GM03348 (cell line): ENCODE measurements at regions not wholly inside any gene's neighbourhood (a gene's known extent, or its start where the extent isn't known, plus 50 kb on each side); places are given as distances from the start of the nearest gene placed in this dataset.

ENCODE experiments used
- DNase-seq: peaks from one replicate; pipeline ENCODE4 v3.0.0; 2012; ENCODE audit warnings: low spot score

DNA sequence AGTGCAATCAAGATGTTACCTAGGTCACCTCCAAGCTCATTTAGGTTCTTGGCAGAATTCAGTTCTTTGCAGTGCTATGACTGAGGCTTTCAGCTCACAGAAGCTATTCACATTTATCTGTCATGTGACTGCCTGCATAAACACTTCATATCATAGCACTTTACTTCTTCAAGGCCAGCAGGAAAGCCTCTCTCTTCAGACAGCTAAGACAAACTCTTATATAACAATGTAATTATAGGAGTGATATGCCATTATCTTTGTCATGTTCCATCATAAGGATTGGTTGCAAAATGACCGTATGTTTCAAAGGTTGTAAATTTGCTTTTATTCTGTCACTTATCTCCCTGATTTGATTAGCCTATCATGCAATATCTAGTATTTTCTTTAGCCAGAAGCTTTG, 78.8 kb upstream of the TMEM196 start:
- no peak for DNase-seq

DNA sequence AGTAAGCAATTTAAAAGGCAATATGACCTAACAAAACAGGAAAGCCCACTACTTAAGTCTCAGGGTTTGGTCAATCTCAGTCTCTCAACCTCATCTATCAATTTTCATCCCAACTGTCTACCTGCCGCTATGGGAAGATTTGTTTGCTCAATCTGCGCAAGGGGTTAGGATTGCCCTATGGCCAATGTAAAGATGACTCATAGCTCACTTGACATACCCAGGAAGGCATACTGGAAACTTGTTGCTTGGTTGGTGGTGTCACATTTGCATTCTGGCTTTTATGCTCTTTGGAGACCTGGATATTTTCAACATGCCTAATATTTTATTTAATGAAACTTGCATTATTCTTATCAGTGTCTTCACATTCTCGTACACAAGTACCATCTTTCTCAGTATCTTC, 78.1 kb upstream of the TMEM196 start:
- DNase-seq: no peak

DNA sequence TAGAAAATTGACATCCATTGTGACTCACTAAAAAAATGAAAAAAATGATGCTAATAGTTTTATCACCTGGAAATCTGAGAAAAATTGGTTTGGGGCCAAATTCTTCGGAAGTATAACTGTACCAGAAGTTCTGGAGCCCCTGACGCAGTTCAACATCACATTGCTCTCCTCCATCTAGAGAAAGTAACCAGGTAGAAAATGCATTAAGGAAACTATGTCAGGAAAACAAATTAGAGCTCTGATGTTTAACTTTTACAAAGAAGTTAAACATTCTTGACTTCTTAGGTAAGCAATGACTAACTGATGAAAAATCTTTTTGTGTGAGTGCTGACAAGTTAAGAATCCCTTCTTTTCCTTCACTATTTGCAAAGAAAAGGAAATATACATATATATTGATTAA, 61.1 kb upstream of the TMEM196 start:
- no peak for DNase-seq

DNA sequence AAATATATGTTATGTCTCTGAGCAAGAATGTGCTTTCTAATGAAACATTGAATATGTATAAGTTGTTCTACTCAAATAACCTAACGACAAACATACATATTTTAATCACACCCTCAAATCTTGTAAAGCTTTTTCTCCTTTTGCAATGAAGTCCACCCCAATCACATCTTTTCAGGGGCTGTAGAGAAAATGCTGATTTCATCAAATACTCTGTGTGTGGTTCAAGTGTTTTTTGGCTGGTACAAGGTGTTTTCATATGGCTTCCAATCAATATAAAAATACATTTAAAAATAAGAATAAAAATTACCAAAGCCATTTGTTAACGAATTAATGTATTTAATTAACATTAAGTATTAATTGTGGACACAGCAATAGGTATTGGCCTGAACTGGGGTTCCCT, 57.2 kb upstream of the TMEM196 start:
- no peak for DNase-seq
